GM12878 (cell line): ENCODE measurements at regions not wholly inside any gene's neighbourhood (a gene's known extent, or its start where the extent isn't known, plus 50 kb on each side); places are given as distances from the start of the nearest gene placed in this dataset.

Experiments used
- CTCF ChIP-seq, 3 experiments: IDR thresholded peaks in 2 of 3; conservative IDR thresholded peaks in 1 of 3; 2 replicates each; pipeline ENCODE4 v1.5.1; 2011; ENCODE audit warnings: low read depth in 3 of 3, low read length in 3 of 3, mild to moderate bottlenecking in 3 of 3, control low read depth in 2 of 3, moderate library complexity in 2 of 3, inconsistent platforms in 1 of 3, mixed read lengths in 1 of 3; ENCODE audit not compliant: control insufficient read depth in 2 of 3, insufficient read depth in 1 of 3; ENCODE audit errors: extremely low read depth in 1 of 3
- FOS ChIP-seq: IDR thresholded peaks from 3 replicates; pipeline ENCODE4 v1.6.1; 2011; ENCODE audit warnings: borderline replicate concordance; ENCODE audit not compliant: insufficient read length; ENCODE audit errors: extremely low read depth
- SIX5 ChIP-seq: IDR thresholded peaks from 2 replicates; pipeline ENCODE4 v1.6.1; 2011; ENCODE audit warnings: mild to moderate bottlenecking, low read depth, low read length, moderate library complexity; ENCODE audit not compliant: severe bottlenecking
- TAF1 ChIP-seq: IDR thresholded peaks from 2 replicates; pipeline ENCODE4 v1.6.1; 2011; ENCODE audit warnings: mild to moderate bottlenecking, low read depth, low read length, borderline replicate concordance
- ZNF592 ChIP-seq: fragments of 450-650 bp; IDR thresholded peaks from 2 replicates; pipeline ENCODE4 v1.6.1; 2017; ENCODE audit warnings: mild to moderate bottlenecking, moderate library complexity

- TF ChIP-seq SIX5: no peak
- no peak for TF ChIP-seq CTCF (IDR thresholded peaks at IDR 0.05 in 2 of 3, conservative IDR thresholded peaks at IDR 0.05 in 1 of 3; ENCODE audit: control insufficient read depth in 2 of 3, extremely low read depth in 1 of 3, insufficient read depth in 1 of 3, low read depth in 3 of 3, low read length in 3 of 3)
- TF ChIP-seq FOS: no peak
- no peak for TF ChIP-seq TAF1
- TF ChIP-seq ZNF592: no peak
Measured at GRCh38 chr2:105546628-105546974, 147.8 kb upstream of the FHL2 start.
